Tibial nerve (tissue), 4 donors: ENCODE measurements at regions not wholly inside any gene's neighbourhood (a gene's known extent, or its start where the extent isn't known, plus 50 kb on each side); places are given as distances from the start of the nearest gene placed in this dataset.

Source experiments
- DNase-seq, 2 donors: peaks; one replicate each; pipeline ENCODE4 v3.0.0-alpha.2; 2019; ENCODE audit warnings: low spot score in 2 of 2
- H3K27ac ChIP-seq, 4 donors: fragments of 200-600 bp; sonication (generic) in 3 of 4; one replicate each; pipeline ENCODE4 v1.5.1; 2017 to 2019; ENCODE audit warnings: mild to moderate bottlenecking in 1 of 4
- H3K27me3 ChIP-seq, 2 donors: fragments of 200-600 bp; sonication (generic) in 1 of 2; one replicate each; pipeline versions ENCODE4 v1.5.1 to v1.6.0; 2017 to 2019
- H3K36me3 ChIP-seq, 3 donors: fragments of 200-600 bp; sonication (generic); one replicate each; pipeline ENCODE4 v1.5.1; 2018 to 2019
- H3K4me1 ChIP-seq, 4 donors: fragments of 200-600 bp; sonication (generic) in 3 of 4; one replicate each; pipeline ENCODE4 v1.5.1; 2017 to 2019
- H3K4me3 ChIP-seq, 4 donors: fragments of 200-600 bp; sonication (generic) in 3 of 4; one replicate each; pipeline ENCODE4 v1.5.1; 2017 to 2019; ENCODE audit warnings: mild to moderate bottlenecking in 1 of 4, moderate library complexity in 1 of 4
- H3K9me3 ChIP-seq, 4 donors: fragments of 200-600 bp; sonication (generic) in 3 of 4; one replicate each; pipeline ENCODE4 v1.5.1; 2017 to 2019
- EP300 ChIP-seq, 2 donors: sonication (generic); formaldehyde crosslinking; IDR thresholded peaks; one replicate each; pipeline ENCODE4 v1.6.1; 2017; ENCODE audit warnings: antibody characterized with exemption in 2 of 2, mild to moderate bottlenecking in 1 of 2
- POLR2A ChIP-seq, 2 donors: fragments of 450-650 bp; IDR thresholded peaks; one replicate each; pipeline ENCODE4 v1.6.1; 2017; ENCODE audit warnings: antibody characterized with exemption in 2 of 2, mild to moderate bottlenecking in 2 of 2, moderate library complexity in 2 of 2
- WGBS, 2 donors: methylation state at CpG; one replicate each; pipeline ENCODE4 v1.1.5; 2018; 5-methylcytosine and 5-hydroxymethylcytosine counted together
- TF ChIP-seq, protein P1 (sequence below), 5 experiments: fragments of 200-600 bp in 3 of 5; fragments of 450-650 bp in 2 of 5; sonication (generic) in 3 of 5; IDR thresholded peaks; one replicate each; pipeline ENCODE4 v1.5.1; 2016 to 2019; ENCODE audit warnings: antibody characterized with exemption in 5 of 5, mild to moderate bottlenecking in 3 of 5, moderate library complexity in 2 of 5

DNA sequence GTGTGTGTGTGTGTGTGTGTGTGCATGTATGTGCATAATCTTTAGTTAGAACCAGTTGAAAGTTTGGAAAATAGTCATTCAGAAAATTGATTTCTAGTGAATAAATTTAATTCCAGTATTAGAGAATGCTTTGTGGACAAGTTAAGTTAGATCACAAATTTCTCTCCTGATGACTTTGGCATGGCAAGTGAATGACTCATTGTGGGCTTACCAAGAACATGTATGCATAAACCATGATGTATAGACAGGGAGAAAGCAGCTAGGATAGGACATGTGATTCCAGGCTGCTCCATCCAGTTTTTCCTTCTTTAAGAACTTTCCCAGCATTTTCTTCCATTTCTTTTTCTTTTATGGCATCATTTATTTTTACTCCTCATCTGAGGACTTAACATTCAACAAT, 85.7 kb upstream of the SGCD start:
- no peak for TF ChIP-seq EP300 (IDR thresholded peaks at IDR 0.05)
- TF ChIP-seq, protein P1, sequence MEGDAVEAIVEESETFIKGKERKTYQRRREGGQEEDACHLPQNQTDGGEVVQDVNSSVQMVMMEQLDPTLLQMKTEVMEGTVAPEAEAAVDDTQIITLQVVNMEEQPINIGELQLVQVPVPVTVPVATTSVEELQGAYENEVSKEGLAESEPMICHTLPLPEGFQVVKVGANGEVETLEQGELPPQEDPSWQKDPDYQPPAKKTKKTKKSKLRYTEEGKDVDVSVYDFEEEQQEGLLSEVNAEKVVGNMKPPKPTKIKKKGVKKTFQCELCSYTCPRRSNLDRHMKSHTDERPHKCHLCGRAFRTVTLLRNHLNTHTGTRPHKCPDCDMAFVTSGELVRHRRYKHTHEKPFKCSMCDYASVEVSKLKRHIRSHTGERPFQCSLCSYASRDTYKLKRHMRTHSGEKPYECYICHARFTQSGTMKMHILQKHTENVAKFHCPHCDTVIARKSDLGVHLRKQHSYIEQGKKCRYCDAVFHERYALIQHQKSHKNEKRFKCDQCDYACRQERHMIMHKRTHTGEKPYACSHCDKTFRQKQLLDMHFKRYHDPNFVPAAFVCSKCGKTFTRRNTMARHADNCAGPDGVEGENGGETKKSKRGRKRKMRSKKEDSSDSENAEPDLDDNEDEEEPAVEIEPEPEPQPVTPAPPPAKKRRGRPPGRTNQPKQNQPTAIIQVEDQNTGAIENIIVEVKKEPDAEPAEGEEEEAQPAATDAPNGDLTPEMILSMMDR (IDR thresholded peaks at IDR 0.05) = no peak
- TF ChIP-seq POLR2A (IDR thresholded peaks at IDR 0.05) = no peak
- Histone ChIP-seq H3K9me3 (no peaks in the 10 kb centered on the region), H3K4me3 (no peak overlapping the region), H3K27ac (no peak overlapping the region), H3K27me3 (no peaks in the 10 kb centered on the region), H3K36me3 (no peaks in the 10 kb centered on the region), H3K4me1 (no peaks in the 10 kb centered on the region)
- no peak for DNase-seq

DNA sequence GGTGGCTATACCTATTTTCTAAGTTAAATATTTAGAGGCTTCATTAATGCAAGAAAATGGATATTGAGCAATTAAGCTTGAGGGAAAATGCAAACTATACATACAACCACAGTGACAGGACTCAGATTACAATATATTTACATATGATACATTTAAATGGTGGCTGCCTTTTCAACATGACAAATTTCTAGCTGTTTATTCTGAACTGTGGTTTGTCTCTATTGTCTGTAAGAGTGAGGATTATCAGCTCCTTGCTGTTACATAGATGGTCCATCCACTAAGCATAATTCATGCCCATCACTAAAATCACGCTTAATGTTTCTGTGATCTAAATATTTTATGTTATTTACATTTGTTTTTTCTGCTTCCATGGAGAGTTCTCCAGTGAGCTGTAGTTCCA, 81.1 kb upstream of the SGCD start:
- Histone ChIP-seq H3K27ac (no peak overlapping the region), H3K27me3 (no peaks in the 10 kb centered on the region), H3K36me3 (no peaks in the 10 kb centered on the region), H3K4me3 (no peak overlapping the region), H3K9me3 (no peaks in the 10 kb centered on the region), H3K4me1 (no peaks in the 10 kb centered on the region)
- no peak for DNase-seq
- WGBS, 2 donors = 95% methylated on average over 1 of the region's 1 CpG
- TF ChIP-seq, protein P1 (IDR thresholded peaks at IDR 0.05) = no peak
- TF ChIP-seq POLR2A (IDR thresholded peaks at IDR 0.05) (no peak), EP300 (IDR thresholded peaks at IDR 0.05) (no peak)

DNA sequence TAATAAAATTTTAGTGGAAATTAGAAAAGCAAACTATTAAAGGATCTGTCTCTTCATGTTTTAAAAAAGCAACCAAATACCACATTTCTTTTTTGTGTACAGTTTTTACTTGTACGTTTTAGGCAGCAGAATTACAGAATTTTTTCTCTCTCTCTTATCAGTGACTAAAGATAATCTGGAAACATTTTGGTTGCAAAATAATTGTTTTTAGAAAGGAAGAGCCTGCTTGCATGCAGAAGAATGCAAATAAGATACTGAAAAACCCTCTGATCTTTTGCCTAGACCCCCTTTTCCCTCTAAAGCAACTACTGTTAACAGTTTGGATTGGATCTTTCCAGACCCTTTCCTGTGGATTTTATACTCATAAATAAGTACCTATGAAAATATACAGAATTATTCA, 75.9 kb upstream of the SGCD start:
- TF ChIP-seq, protein P1 (IDR thresholded peaks at IDR 0.05) = no peak
- TF ChIP-seq POLR2A (IDR thresholded peaks at IDR 0.05) (no peak), EP300 (IDR thresholded peaks at IDR 0.05) (no peak)
- Histone ChIP-seq H3K27me3 (no peaks in the 10 kb centered on the region), H3K27ac (no peak overlapping the region), H3K36me3 (no peaks in the 10 kb centered on the region), H3K9me3 (no peaks in the 10 kb centered on the region), H3K4me3 (no peak overlapping the region), H3K4me1 (no peaks in the 10 kb centered on the region)
- DNase-seq = no peak
- 52% methylated on average over 1 of the region's 1 CpG for WGBS, 2 donors

DNA sequence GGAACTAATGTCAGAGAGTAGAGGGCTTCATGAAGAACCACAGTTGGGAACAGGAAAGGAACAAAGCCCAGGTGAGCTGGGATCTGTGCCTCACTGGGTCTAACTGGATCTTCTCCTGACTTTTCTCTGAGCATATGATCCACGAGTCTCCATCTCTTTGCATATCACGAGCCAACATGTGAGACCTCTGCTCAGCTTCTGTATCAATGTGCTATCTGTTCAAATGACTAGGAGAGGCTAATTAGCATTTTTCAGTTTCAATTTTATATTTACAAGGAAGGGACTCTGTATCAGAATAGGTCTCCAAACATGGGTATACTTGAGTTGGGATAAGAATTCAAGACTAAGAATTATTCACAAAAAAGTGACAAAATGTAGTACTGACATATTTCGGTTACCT, 73.8 kb upstream of the SGCD start:
- Histone ChIP-seq H3K9me3 (no peaks in the 10 kb centered on the region), H3K27me3 (no peaks in the 10 kb centered on the region), H3K4me1 (no peaks in the 10 kb centered on the region), H3K36me3 (no peaks in the 10 kb centered on the region), H3K27ac (no peak overlapping the region), H3K4me3 (no peak overlapping the region)
- no peak for DNase-seq
- 75 to 86% methylated on average over 3 of the region's 3 CpGs for WGBS, 2 donors
- no peak for TF ChIP-seq POLR2A (IDR thresholded peaks at IDR 0.05)
- TF ChIP-seq, protein P1 (IDR thresholded peaks at IDR 0.05) = no peak
- no peak for TF ChIP-seq EP300 (IDR thresholded peaks at IDR 0.05)

DNA sequence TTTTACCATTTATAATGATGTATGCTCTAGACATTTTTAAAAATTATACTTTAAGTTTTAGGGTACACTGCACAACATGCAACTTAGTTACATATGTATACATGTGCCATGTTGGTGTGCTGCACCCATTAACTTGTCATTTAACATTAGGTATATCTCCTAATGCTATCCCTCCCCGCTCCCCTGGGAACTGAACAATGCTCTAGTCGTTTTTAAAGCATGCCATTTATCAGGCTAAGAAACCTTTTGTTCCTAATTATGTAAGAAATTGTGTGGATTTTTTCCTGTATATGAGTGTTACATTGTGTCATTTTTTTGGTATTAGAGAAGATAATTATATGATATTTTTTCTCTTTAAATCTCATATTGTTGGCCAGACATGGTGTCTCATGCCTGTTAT, 72.8 kb upstream of the SGCD start:
- WGBS, 2 donors = 48 to 49% methylated on average over 2 of the region's 2 CpGs

More for the DNA sequence above, 72.8 kb upstream of the SGCD start:
- H3K27me3 ChIP-seq = no peaks in the 10 kb centered on the region
- no peaks in the 10 kb centered on the region for H3K4me1 ChIP-seq
- TF ChIP-seq EP300 (IDR thresholded peaks at IDR 0.05) = no peak
- no peak for TF ChIP-seq POLR2A (IDR thresholded peaks at IDR 0.05)
- TF ChIP-seq, protein P1 (IDR thresholded peaks at IDR 0.05) = no peak
- H3K9me3 ChIP-seq = no peaks in the 10 kb centered on the region
- no peak overlapping the region for H3K4me3 ChIP-seq
- DNase-seq = no peak
- no peaks in the 10 kb centered on the region for H3K36me3 ChIP-seq
- no peak overlapping the region for H3K27ac ChIP-seq
